A673 (cell line): ENCODE measurements at regions not wholly inside any gene's neighbourhood (a gene's known extent, or its start where the extent isn't known, plus 50 kb on each side); places are given as distances from the start of the nearest gene placed in this dataset.

ENCODE experiments used
- CTCF ChIP-seq: fragments of 300-800, 200-600 bp; sonication (generic); conservative IDR thresholded peaks from 2 replicates; pipeline ENCODE4 v1.5.1; 2017; ENCODE audit warnings: low read depth, mild to moderate bottlenecking, antibody characterized with exemption, low read length, moderate library complexity, mixed read lengths
- EZH2 ChIP-seq: fragments of 200-600 bp; sonication (generic); IDR thresholded peaks from 2 replicates; pipeline ENCODE4 v1.6.1; 2017; ENCODE audit warnings: borderline replicate concordance, low read depth, mild to moderate bottlenecking, mixed read lengths, antibody characterized with exemption, low read length; ENCODE audit not compliant: poor library complexity, severe bottlenecking

DNA sequence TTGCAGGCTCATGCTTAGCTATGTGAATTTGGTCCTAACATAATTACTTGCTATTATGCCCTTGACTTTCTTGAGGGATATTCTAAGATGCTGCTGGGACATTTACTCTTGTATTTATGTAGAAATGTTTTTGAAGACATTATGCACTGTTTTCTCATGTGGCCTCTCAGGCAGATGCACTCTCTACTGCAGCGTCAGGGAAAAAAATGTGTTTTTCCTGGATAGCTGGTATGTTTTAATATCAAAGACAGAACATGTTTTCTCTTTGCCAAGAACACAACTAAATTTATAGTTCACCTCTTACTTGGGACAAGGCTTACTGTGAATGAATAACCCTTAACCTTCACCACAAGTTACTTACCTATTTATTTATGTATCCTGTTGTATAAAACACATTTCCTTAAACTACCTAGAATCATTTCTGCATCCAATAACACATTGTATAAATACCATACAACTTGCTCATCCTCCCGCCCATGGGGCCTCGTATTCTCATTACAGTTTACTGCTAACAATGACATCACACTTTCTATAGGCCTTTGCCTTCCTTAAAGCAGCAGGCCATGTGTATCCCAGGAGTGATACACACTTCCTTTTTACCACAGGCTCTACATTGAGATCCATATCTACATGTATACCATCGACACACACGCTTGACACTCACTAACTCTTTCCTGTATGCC lies 178.7 kb downstream of the SLIT2 start:
- no peak for TF ChIP-seq CTCF
- no peak for TF ChIP-seq EZH2
